ENCODE measurements at regions not wholly inside any gene's neighbourhood (a gene's known extent, or its start where the extent isn't known, plus 50 kb on each side); places are given as distances from the start of the nearest gene placed in this dataset.

- DNase-seq (ENCODE audit: low spot score) (no peak), ATAC-seq (ENCODE audit: low FRiP score) (no peak)
- TF ChIP-seq CTCF (IDR thresholded peaks at IDR 0.05): no peak
Observed at GRCh38 chr17:73861543-73861942, 217.3 kb upstream of the SDK2 start.

GRCh38 chr17:73863761-73864535 is 219.7 kb upstream of the SDK2 start:
- no peak for ATAC-seq (ENCODE audit: low FRiP score)
- no peak for DNase-seq (ENCODE audit: low spot score)
- no peak for TF ChIP-seq CTCF (IDR thresholded peaks at IDR 0.05)

GRCh38 chr17:73865831-73866230 is 221.6 kb upstream of the SDK2 start:
- no peak for TF ChIP-seq CTCF (IDR thresholded peaks at IDR 0.05)
- no peak for ATAC-seq (ENCODE audit: low FRiP score)
- DNase-seq (ENCODE audit: low spot score): no peak

- no peak for ATAC-seq (ENCODE audit: low FRiP score)
- DNase-seq (ENCODE audit: low spot score): no peak
- TF ChIP-seq CTCF (IDR thresholded peaks at IDR 0.05): no peak
Observed at GRCh38 chr17:73867056-73867455, 222.8 kb upstream of the SDK2 start.

- no peak for TF ChIP-seq CTCF (IDR thresholded peaks at IDR 0.05)
- ATAC-seq (ENCODE audit: low FRiP score) (no peak), DNase-seq (ENCODE audit: low spot score) (no peak)
Observed at GRCh38 chr17:73870068-73870467, 225.8 kb upstream of the SDK2 start.

- ATAC-seq (ENCODE audit: low FRiP score) (no peak), DNase-seq (ENCODE audit: low spot score) (no peak)
- no peak for TF ChIP-seq CTCF (IDR thresholded peaks at IDR 0.05)
Observed at GRCh38 chr17:73870473-73870872, 226.2 kb upstream of the SDK2 start.

- no peak for TF ChIP-seq CTCF (IDR thresholded peaks at IDR 0.05)
- DNase-seq (ENCODE audit: low spot score): no peak
Observed at GRCh38 chr17:73872816-73873215, 228.6 kb upstream of the SDK2 start.

More at GRCh38 chr17:73872816-73873215, 228.6 kb upstream of the SDK2 start:
- ATAC-seq (ENCODE audit: low FRiP score): no peak

Measured in omental fat pad (tissue), 3 donors.